ENCODE measurements at regions not wholly inside any gene's neighbourhood (a gene's known extent, or its start where the extent isn't known, plus 50 kb on each side); places are given as distances from the start of the nearest gene placed in this dataset.
"Not testable (repeated sequence)": the region's sequence is repeated elsewhere in the genome, so short reads cannot be mapped to it uniquely, and the experiment has no call there.

- DNase-seq (ENCODE audit: low read depth in 1 of 2, low spot score in 1 of 2): no peak
Measured at GRCh38 chr10:81101062-81101461, 563.4 kb downstream of the SH2D4B start.

- no peak for DNase-seq (ENCODE audit: low read depth in 1 of 2, low spot score in 1 of 2)
Measured at GRCh38 chr10:81104494-81104893, 566.8 kb downstream of the SH2D4B start.

- DNase-seq (ENCODE audit: low read depth in 1 of 2, low spot score in 1 of 2): no peak
Measured at GRCh38 chr10:81108516-81109199, 571.0 kb downstream of the SH2D4B start.

GRCh38 chr10:81109200-81109752 is 571.6 kb downstream of the SH2D4B start:
- no peak for DNase-seq (ENCODE audit: low read depth in 1 of 2, low spot score in 1 of 2)

GRCh38 chr10:81116201-81116600 is 578.5 kb downstream of the SH2D4B start:
- no peak for DNase-seq (ENCODE audit: low read depth in 1 of 2, low spot score in 1 of 2)

- no peak for DNase-seq (ENCODE audit: low read depth in 1 of 2, low spot score in 1 of 2)
Measured at GRCh38 chr10:81116990-81117389, 579.3 kb downstream of the SH2D4B start.

GRCh38 chr10:81127931-81128330 is 590.2 kb downstream of the SH2D4B start:
- DNase-seq (ENCODE audit: low read depth in 1 of 2, low spot score in 1 of 2): no peak

- no peak for DNase-seq (ENCODE audit: low read depth in 1 of 2, low spot score in 1 of 2)
Measured at GRCh38 chr10:81130014-81130413, 592.3 kb downstream of the SH2D4B start.

- no peak for DNase-seq (ENCODE audit: low read depth in 1 of 2, low spot score in 1 of 2)
Measured at GRCh38 chr10:81135851-81136250, 598.1 kb downstream of the SH2D4B start.

GRCh38 chr10:81136261-81136660 is 598.6 kb downstream of the SH2D4B start:
- no peak for DNase-seq (ENCODE audit: low read depth in 1 of 2, low spot score in 1 of 2)

- DNase-seq (ENCODE audit: low read depth in 1 of 2, low spot score in 1 of 2): no peak
Measured at GRCh38 chr10:81145975-81146374, 608.3 kb downstream of the SH2D4B start.

- no peak for DNase-seq (ENCODE audit: low read depth in 1 of 2, low spot score in 1 of 2)
Measured at GRCh38 chr10:81146436-81146835, 608.7 kb downstream of the SH2D4B start.

GRCh38 chr10:81152656-81153055 is 615.0 kb downstream of the SH2D4B start:
- DNase-seq (ENCODE audit: low read depth in 1 of 2, low spot score in 1 of 2): no peak

GRCh38 chr10:81157681-81158080 is 620.0 kb downstream of the SH2D4B start:
- no peak for DNase-seq (ENCODE audit: low read depth in 1 of 2, low spot score in 1 of 2)

- no peak for DNase-seq (ENCODE audit: low read depth in 1 of 2, low spot score in 1 of 2)
Measured at GRCh38 chr10:81177651-81178244, 640.0 kb downstream of the SH2D4B start.

GRCh38 chr10:81179324-81179723 is 641.6 kb downstream of the SH2D4B start:
- no peak for DNase-seq (ENCODE audit: low read depth in 1 of 2, low spot score in 1 of 2)

GRCh38 chr10:81179805-81180452 is 642.2 kb downstream of the SH2D4B start:
- DNase-seq (ENCODE audit: low read depth in 1 of 2, low spot score in 1 of 2): no peak

GRCh38 chr10:81182296-81182695 is 644.6 kb downstream of the SH2D4B start:
- DNase-seq (ENCODE audit: low read depth in 1 of 2, low spot score in 1 of 2): no peak

- no peak for DNase-seq (ENCODE audit: low read depth in 1 of 2, low spot score in 1 of 2)
Measured at GRCh38 chr10:81192221-81192788, 654.6 kb downstream of the SH2D4B start.

- DNase-seq (ENCODE audit: low read depth in 1 of 2, low spot score in 1 of 2): no peak
Measured at GRCh38 chr10:81200801-81201200, 663.1 kb downstream of the SH2D4B start.

- not testable (repeated sequence) for DNase-seq (ENCODE audit: low read depth in 1 of 2, low spot score in 1 of 2)
Measured at GRCh38 chr10:81207359-81207758, 667.6 kb upstream of the NRG3 start.

GRCh38 chr10:81213370-81213769 is 661.6 kb upstream of the NRG3 start:
- no peak for DNase-seq (ENCODE audit: low read depth in 1 of 2, low spot score in 1 of 2)

All from stimulated activated CD4-positive, alpha-beta T cell treated with anti-CD3 and anti-CD28 coated beads, Interleukin-15, amount 100 ng/mL, for 1 hour (primary cell).